ENCODE measurements at regions not wholly inside any gene's neighbourhood (a gene's known extent, or its start where the extent isn't known, plus 50 kb on each side); places are given as distances from the start of the nearest gene placed in this dataset.
"Not testable (repeated sequence)": the region's sequence is repeated elsewhere in the genome, so short reads cannot be mapped to it uniquely, and the experiment has no call there.

DNA sequence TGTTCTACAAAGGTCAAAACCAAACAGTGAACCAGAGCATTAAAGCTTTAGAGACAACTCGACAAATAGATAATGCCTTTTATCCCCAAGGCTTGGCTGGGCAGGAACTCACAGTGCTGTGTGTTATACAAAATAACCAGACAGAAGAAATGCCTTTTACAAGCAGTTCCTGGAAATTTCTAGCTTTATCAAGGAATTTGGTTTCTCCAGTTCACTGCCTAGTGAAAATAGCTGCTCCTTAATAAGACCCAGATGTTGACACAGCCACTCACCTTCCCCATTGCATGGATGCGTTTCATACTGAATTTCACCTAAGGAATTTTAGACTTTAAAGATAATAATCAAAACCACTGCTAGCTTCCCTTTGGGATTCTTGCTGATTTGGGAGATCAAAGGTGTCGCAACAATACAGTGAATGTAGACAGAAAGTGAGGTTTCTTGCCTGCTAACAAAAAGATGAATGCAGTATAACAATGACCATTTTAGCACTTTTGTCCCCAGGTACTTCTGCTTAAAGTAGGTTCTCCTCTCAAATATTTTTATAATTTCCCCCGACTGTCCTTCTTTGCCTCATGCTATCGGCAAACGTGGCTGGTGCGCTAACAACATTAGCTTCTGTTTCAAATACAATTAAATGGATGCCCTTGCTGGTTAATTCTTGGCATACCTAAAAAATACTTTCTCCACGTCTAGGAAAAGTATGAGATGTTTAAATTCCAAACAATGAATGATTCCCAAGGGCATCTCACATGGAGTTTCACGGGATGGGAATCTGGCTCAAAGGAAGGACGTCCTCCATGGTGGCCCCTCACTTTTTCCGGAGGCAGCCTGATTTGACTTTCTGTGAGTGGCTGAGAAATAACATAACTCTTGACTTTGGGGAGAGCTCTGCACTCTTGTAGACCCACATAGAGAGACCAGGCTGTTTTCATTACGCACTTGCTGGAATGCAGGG, 162.4 kb downstream of the C12orf75 start:
- Mint-ChIP-seq H3K36me3 (no peaks in the 10 kb centered on the region), H3K27me3 (peaks cover 9% of the 10 kb centered on the region), H3K4me1 (ENCODE audit: low read depth) (no peaks in the 10 kb centered on the region), H3K9me3 (peaks cover 2% of the 10 kb centered on the region), H3K27ac (no peak overlapping the region), H3K4me3 (no peak overlapping the region)
- ChIA-PET POLR2A (no interaction called here), CTCF (no interaction called here)
- DNase-seq: no peak
- intact Hi-C loops (cut with micrococcal nuclease): no loop called here

DNA sequence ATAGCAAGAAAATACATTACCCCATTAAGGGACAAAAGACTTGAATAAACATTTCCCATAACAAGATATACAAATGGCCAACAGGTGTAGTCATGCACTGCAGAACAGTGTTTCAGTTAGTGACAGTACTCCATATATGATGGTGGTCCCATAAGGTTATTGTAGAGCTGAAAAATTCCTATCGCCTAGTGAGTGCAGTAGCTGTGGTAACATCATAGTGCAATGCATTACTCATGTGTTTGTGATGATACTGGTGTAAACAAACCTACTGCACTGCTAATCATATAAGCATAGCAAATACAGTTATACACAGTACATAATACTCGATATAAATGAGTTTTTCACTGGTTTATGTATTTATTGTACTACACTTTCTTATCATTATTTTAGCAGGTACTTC, 168.7 kb downstream of the C12orf75 start:
- H3K36me3 Mint-ChIP-seq: no peaks in the 10 kb centered on the region
- peaks cover 10% of the 10 kb centered on the region for H3K27me3 Mint-ChIP-seq
- DNase-seq: no peak
- H3K4me3 Mint-ChIP-seq: no peak overlapping the region
- H3K27ac Mint-ChIP-seq: no peak overlapping the region
- intact Hi-C loops (cut with micrococcal nuclease): no loop called here
- H3K9me3 Mint-ChIP-seq: peaks cover 2% of the 10 kb centered on the region
- CTCF ChIA-PET: no interaction called here
- H3K4me1 Mint-ChIP-seq (ENCODE audit: low read depth): no peaks in the 10 kb centered on the region
- POLR2A ChIA-PET: no interaction called here

DNA sequence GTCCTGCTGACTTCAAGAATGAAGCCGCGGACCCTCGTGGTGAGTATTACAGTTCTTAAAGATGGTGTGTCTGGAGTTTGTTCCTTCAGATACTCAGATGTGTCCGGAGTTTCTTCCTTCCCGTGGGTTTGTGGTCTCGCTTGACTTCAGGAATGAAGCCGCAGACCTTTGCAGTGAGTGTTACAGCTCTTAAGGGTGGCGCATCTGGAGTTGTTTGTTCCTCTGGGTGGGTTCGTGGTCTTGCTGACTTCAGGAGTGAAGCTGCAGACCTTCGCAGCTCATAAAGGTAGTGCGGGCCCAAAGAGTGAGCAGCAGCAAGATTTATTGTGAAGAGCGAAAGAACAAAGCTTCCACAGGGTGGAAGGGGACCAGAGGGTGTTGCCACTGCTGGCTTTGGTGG, 170.2 kb downstream of the C12orf75 start:
- H3K36me3 Mint-ChIP-seq, POLR2A ChIA-PET: not testable (repeated sequence)

DNA sequence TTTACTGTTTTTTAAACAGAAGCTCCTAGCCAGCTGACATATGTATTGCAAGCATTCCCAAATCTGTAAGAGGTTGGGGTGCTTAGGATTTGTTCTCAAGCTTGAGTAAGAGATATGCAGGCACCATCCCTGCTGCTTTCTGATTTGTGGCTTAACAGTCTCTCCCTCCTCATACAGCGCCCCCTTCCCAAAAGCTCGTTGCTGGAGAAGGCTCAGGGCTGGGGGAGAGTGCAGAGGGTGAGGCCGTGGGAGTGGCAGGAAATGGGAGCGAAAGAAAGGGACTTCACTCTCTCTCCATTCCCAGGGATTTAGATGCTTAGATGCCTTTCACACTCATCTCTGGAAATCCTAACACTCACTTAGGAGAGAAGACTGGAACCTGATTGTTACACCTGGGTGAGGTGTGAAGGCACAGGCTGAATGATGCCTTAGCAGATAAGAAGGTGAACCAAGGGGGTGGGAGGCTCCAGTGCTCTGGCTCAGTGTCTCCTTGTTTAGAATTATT, 172.0 kb downstream of the C12orf75 start:
- Mint-ChIP-seq H3K4me1 (ENCODE audit: low read depth) (no peaks in the 10 kb centered on the region), H3K27ac (no peak overlapping the region), H3K27me3 (peaks cover 8% of the 10 kb centered on the region), H3K4me3 (no peak overlapping the region), H3K36me3 (no peaks in the 10 kb centered on the region), H3K9me3 (no peaks in the 10 kb centered on the region)
- POLR2A ChIA-PET: no interaction called here
- no peak for DNase-seq
- CTCF ChIA-PET: no interaction called here
- intact Hi-C loops (cut with micrococcal nuclease): no loop called here

More for the DNA sequence above, 170.2 kb downstream of the C12orf75 start:
- H3K4me1 Mint-ChIP-seq (ENCODE audit: low read depth); H3K27ac Mint-ChIP-seq; H3K4me3 Mint-ChIP-seq; DNase-seq; intact Hi-C loops (cut with micrococcal nuclease); H3K9me3 Mint-ChIP-seq: not testable (repeated sequence)
- H3K27me3 Mint-ChIP-seq: peaks cover 10% of the 10 kb centered on the region
- CTCF ChIA-PET: interaction anchor here (0.7 kb wide), 1 partner anchor 25 kb away, joined by 3 read pairs; no protein-coding TSS in a partner anchor

DNA sequence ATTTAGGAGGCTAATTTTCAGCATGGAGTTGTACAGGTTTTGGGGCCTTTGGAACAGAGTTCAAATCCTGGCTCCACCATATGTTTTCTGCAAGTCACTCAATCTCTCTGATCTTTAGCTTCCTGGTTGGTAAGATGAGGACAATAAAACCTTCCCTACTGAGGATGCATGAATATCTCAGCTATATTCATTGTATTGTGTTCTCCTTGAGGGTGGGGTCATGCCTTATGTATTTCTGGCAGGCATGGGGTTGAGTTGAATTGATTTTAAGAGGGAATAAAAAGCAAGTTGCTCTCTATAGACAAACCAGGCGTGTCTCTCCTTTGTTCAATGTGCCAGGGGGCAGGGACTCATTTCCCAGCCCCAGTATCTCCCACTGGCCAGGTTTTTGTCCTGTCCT, 173.1 kb downstream of the C12orf75 start:
- Mint-ChIP-seq H3K4me3 (no peak overlapping the region), H3K9me3 (no peaks in the 10 kb centered on the region), H3K27ac (no peak overlapping the region), H3K27me3 (peaks cover 8% of the 10 kb centered on the region), H3K36me3 (no peaks in the 10 kb centered on the region), H3K4me1 (ENCODE audit: low read depth) (no peaks in the 10 kb centered on the region)
- POLR2A ChIA-PET: no interaction called here
- CTCF ChIA-PET: no interaction called here
- intact Hi-C loops (cut with micrococcal nuclease): no loop called here
- DNase-seq: no peak

DNA sequence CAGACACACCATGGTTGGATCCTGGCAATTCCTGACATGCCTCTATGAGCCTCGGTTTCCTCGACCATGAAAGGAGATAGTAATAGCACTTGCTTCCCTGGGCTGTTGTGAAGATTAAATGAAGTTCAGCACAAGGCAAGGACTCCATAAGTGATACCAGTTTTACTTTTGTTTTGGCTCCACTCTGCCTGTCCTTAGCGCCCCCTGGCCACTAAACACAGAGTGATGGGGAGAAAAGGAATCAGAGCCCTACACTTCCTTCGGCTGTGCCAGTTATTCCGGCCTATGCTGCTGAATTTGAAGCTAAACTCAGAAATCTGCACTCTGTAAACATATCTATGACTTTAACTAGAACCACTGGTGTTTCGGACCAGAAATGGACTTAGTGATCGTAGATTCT, 173.8 kb downstream of the C12orf75 start:
- intact Hi-C loops (cut with micrococcal nuclease): no loop called here
- no peaks in the 10 kb centered on the region for H3K9me3 Mint-ChIP-seq
- no peak overlapping the region for H3K4me3 Mint-ChIP-seq
- no peak overlapping the region for H3K27ac Mint-ChIP-seq
- H3K27me3 Mint-ChIP-seq: peaks cover 10% of the 10 kb centered on the region
- no peak for DNase-seq
- POLR2A ChIA-PET: no interaction called here
- no peaks in the 10 kb centered on the region for H3K36me3 Mint-ChIP-seq
- CTCF ChIA-PET: no interaction called here
- H3K4me1 Mint-ChIP-seq (ENCODE audit: low read depth): no peaks in the 10 kb centered on the region

DNA sequence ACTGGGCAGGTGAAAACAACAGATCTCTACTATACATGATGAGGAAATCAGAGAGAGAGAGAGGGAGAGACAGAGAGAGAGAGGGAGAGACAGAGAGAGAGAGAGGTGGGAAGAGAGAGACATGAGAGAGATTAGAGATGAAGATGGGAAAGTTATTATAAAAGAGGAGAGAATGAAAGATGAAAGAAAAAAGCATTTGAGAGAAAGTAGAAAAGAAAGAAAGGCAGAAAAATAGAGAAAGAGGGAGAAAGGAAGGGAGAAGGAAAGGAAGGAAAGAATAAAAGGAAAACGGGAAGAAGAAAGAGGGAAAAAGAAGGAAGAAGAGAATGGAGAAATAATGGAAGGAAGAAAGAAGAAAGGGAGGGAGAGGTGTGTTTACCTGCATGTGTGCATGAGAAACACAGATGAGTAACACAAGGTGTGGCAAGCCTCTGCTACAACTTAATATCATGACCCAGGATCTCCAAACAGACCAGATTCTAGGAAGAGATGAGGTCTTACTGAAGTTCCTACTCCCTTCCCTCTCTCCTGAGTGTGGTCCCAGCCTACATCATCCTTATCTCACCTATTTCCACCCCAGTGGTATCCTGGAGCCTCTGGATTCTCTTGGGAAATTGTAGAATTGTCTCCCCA, 176.3 kb downstream of the C12orf75 start:
- CTCF ChIA-PET: no interaction called here

DNA sequence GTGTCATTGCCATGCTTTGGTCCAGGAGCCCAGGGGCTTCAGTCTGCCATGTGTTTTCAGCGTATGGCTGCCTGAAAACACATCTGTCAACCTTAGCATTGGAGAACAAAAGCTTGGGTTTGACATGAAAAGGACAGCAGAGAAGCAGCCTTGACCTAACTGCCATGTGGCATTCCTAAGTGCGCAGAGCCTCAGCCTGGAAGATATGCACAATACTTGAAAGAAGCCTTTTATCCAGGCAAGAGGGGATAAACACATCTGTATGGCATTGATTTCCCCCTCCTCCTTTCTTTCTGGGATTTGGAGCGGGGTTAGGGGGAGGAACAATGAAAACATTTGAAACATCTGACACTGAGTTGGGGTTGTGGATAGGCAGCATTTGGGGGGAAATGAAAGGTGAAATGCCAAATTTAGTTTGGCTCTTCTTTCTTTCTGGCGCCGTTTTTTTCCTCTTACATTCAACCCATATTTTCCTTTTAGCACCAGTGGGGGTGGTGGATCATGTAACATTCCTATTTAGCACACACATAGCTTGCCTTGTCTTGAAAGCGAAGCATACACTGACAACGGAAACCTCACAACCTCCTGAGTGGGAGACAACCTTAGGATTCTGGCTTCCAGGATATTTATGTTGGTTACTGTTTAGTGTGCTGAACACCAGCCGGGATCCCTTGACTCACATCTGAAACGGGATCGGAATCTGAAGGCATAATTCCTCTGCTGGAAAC, 177.0 kb downstream of the C12orf75 start:
- Mint-ChIP-seq H3K36me3 (no peaks in the 10 kb centered on the region), H3K9me3 (no peaks in the 10 kb centered on the region), H3K4me1 (ENCODE audit: low read depth) (no peaks in the 10 kb centered on the region), H3K27me3 (peaks cover 5% of the 10 kb centered on the region), H3K4me3 (no peak overlapping the region), H3K27ac (no peak overlapping the region)
- ChIA-PET POLR2A (no interaction called here), CTCF (no interaction called here)
- intact Hi-C loops (cut with micrococcal nuclease): no loop called here
- no peak for DNase-seq

More for the DNA sequence above, 176.3 kb downstream of the C12orf75 start:
- H3K27me3 Mint-ChIP-seq: peaks cover 5% of the 10 kb centered on the region
- intact Hi-C loops (cut with micrococcal nuclease): no loop called here
- H3K27ac Mint-ChIP-seq: no peak overlapping the region
- DNase-seq: no peak
- POLR2A ChIA-PET: no interaction called here
- H3K36me3 Mint-ChIP-seq: no peaks in the 10 kb centered on the region
- H3K9me3 Mint-ChIP-seq: no peaks in the 10 kb centered on the region
- H3K4me1 Mint-ChIP-seq (ENCODE audit: low read depth): no peaks in the 10 kb centered on the region
- no peak overlapping the region for H3K4me3 Mint-ChIP-seq

DNA sequence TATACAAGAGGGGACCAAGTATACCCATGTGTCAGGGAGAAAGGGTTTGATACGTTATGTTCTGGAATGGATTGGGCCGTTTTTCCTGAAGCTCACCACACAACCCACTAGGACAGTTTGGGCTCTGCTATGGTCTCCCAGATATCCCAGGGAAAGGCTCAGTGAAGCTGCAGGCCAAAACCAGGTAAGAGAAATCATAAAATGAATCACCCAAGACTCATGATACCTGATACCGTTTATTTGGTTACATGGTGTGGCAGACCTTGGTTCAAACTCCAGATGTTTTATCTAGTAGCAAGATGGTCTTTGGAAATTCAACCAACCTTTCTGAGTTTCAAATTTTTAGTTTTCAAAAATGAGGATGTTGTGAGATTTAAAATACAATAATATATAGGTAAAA, 177.6 kb downstream of the C12orf75 start:
- H3K4me1 Mint-ChIP-seq (ENCODE audit: low read depth): no peaks in the 10 kb centered on the region
- no peak overlapping the region for H3K4me3 Mint-ChIP-seq
- CTCF ChIA-PET: no interaction called here
- intact Hi-C loops (cut with micrococcal nuclease): no loop called here
- POLR2A ChIA-PET: no interaction called here
- H3K27ac Mint-ChIP-seq: no peak overlapping the region
- no peaks in the 10 kb centered on the region for H3K9me3 Mint-ChIP-seq
- no peaks in the 10 kb centered on the region for H3K36me3 Mint-ChIP-seq
- DNase-seq: no peak
- H3K27me3 Mint-ChIP-seq: peaks cover 2% of the 10 kb centered on the region

DNA sequence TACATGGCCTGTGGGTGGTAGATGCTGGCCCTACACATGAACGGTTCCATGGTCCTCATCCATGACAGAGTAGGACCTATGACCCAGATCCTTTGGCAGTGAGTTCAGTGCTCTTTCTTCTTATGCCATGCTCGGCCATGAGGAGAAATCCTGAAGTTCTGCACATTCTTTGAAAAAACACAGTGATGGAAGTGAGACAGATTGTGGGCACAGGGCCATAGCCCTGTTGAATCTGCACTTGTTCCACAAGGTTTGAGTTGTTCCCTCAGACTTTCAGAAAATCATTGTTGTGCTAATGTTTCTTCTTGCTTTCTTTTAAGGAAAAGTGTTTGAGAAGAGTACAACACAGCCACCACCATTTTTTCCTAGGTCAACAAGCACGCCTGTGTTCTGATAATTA, 180.0 kb downstream of the C12orf75 start:
- intact Hi-C loops (cut with micrococcal nuclease): no loop called here
- H3K9me3 Mint-ChIP-seq: no peaks in the 10 kb centered on the region
- ChIA-PET CTCF (no interaction called here), POLR2A (no interaction called here)
- H3K4me3 Mint-ChIP-seq: no peak overlapping the region
- no peaks in the 10 kb centered on the region for H3K36me3 Mint-ChIP-seq
- H3K27me3 Mint-ChIP-seq: peaks cover 2% of the 10 kb centered on the region
- no peaks in the 10 kb centered on the region for H3K4me1 Mint-ChIP-seq (ENCODE audit: low read depth)
- no peak for DNase-seq
- H3K27ac Mint-ChIP-seq: no peak overlapping the region

DNA sequence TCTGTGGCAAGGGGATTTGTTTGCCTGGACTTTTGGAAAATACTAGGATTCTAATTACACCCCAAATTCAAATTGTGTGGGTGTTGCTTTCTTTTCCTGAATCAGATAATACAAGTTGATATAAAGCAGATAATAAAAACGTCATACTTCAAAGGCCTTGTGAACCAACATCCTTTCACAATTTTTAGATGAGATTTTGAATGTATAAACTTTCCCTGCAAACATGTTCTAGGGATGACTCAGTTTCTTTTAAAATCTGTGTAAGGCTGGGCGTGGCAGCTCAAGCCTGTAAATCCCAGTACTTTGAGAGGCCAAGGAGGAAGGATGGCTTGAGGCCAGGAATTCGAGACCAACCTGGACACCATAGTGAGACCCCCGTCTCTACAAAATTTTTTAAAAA, 182.4 kb downstream of the C12orf75 start:
- H3K9me3 Mint-ChIP-seq; CTCF ChIA-PET; H3K4me3 Mint-ChIP-seq; H3K27ac Mint-ChIP-seq; H3K27me3 Mint-ChIP-seq; H3K4me1 Mint-ChIP-seq (ENCODE audit: low read depth); POLR2A ChIA-PET; DNase-seq; intact Hi-C loops (cut with micrococcal nuclease); H3K36me3 Mint-ChIP-seq: not testable (repeated sequence)

DNA sequence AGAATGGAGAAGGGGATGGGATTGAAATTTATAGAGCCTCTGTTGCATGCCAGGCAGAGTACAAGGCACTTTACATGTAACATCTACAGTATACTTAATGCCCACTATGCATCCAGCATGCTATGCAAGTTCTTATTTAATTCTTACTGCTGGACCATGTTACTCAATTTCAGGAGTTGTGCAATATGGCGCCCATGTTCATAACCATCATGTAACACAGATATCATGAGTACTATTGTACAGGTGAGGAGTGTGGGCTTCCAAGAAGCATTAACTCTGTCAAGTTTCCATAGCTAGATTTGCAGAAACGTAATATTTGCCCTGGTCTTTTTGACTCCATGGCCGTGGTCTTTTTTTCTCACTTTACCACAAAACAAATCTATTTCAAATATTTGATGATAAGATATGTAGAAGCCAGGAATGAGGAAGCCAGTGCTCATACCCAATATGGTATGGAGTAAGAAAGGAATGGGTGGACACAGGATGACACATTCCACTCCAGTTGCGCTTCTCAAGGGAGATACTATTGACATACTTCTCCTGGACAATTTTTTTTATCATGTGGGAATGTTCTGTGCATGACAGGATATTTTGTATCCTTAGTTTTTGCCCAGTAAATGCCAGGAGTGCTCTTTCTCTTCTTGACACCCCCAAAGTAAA, 191.8 kb downstream of the C12orf75 start:
- no peak for DNase-seq
- CTCF ChIA-PET: no interaction called here
- no peaks in the 10 kb centered on the region for H3K9me3 Mint-ChIP-seq
- intact Hi-C loops (cut with micrococcal nuclease): no loop called here
- H3K4me1 Mint-ChIP-seq (ENCODE audit: low read depth): no peaks in the 10 kb centered on the region
- POLR2A ChIA-PET: no interaction called here
- no peaks in the 10 kb centered on the region for H3K27me3 Mint-ChIP-seq
- H3K36me3 Mint-ChIP-seq: no peaks in the 10 kb centered on the region
- H3K4me3 Mint-ChIP-seq: no peak overlapping the region
- H3K27ac Mint-ChIP-seq: no peak overlapping the region
